ENCODE measurements at regions not wholly inside any gene's neighbourhood (a gene's known extent, or its start where the extent isn't known, plus 50 kb on each side); places are given as distances from the start of the nearest gene placed in this dataset.

- TF ChIP-seq CTCF (IDR thresholded peaks at IDR 0.05) (no peak), POLR2A (IDR thresholded peaks at IDR 0.05) (no peak)
Measured at GRCh38 chr2:82998781-82999180, 1460.3 kb downstream of the SUCLG1 start.
